GM12875 (cell line): ENCODE measurements at regions not wholly inside any gene's neighbourhood (a gene's known extent, or its start where the extent isn't known, plus 50 kb on each side); places are given as distances from the start of the nearest gene placed in this dataset.

ENCODE experiments used
- H3K4me3 ChIP-seq: one replicate; pipeline ENCODE4 v1.5.1; 2011; ENCODE audit warnings: low read depth, low read length, control low read depth
- TF ChIP-seq, protein P1 (sequence below): IDR thresholded peaks from 2 replicates; pipeline ENCODE4 v1.5.1; 2011; ENCODE audit warnings: low read depth, mild to moderate bottlenecking, control low read depth, inconsistent platforms, low read length, moderate library complexity, borderline replicate concordance; ENCODE audit not compliant: insufficient read depth

GRCh38 chr6:140366991-140367390 is 992.5 kb upstream of the CITED2 start:
- H3K4me3 ChIP-seq, result no peak overlapping the region
- TF ChIP-seq, protein P1, sequence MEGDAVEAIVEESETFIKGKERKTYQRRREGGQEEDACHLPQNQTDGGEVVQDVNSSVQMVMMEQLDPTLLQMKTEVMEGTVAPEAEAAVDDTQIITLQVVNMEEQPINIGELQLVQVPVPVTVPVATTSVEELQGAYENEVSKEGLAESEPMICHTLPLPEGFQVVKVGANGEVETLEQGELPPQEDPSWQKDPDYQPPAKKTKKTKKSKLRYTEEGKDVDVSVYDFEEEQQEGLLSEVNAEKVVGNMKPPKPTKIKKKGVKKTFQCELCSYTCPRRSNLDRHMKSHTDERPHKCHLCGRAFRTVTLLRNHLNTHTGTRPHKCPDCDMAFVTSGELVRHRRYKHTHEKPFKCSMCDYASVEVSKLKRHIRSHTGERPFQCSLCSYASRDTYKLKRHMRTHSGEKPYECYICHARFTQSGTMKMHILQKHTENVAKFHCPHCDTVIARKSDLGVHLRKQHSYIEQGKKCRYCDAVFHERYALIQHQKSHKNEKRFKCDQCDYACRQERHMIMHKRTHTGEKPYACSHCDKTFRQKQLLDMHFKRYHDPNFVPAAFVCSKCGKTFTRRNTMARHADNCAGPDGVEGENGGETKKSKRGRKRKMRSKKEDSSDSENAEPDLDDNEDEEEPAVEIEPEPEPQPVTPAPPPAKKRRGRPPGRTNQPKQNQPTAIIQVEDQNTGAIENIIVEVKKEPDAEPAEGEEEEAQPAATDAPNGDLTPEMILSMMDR, result no peak

DNA sequence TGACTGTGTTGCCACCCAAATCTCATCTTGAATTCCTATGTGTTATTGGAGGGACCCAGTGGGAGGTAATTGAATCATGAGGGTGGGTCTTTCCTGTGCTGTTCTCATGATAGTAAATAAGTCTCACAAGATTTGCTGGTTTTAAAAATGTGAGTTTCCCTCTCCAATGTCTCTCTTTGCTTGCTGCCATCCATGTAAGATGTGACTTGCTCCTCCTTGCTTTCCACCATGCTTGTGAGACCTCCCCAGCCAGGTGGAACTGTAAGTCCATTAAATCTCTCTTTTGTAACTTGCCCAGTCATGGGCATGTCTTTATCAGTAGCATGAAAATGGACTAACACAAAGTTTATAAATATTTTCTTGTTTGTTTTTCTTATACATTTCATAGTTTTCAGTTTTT is 990.5 kb upstream of the CITED2 start:
- TF ChIP-seq, protein P1, result no peak
- H3K4me3 ChIP-seq, result no peak overlapping the region

DNA sequence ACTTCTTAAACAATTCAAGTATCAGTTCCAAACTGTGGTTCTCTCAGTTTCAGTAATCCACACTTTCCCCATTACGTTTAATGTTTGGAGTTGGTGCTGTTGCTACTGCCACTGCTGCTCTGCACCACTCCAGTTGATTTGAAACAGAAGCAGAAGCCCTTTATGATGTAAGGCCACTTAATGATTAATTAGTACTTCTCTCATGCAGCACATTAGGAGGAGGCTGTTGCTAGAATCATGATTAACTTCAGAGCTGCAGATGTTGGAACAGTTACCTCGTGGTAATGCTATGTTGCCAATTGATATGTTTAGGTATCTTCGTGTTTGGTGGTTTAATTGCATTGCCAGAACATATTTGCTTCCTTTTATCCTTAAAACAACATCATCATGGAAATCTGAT is 986.2 kb upstream of the CITED2 start:
- TF ChIP-seq, protein P1, result no peak
- no peak overlapping the region for H3K4me3 ChIP-seq

DNA sequence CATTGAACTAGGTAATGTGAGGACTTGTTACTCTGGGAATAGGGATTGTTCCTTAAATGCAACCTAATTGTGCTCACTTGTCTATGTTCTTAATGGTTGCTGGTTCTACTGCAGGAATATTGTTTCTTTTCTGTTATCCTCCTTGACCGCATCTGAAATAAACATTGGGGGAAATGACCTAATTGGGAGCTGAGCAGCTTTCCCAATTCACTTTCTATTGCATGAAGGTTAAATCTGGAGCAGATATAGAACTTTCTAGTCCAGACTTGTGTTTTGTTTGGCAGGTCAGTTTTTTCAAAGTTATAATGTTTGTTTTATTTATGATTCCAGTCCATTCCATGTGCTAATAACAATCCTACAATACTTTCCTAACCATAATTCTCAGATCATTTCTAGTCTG is 981.0 kb upstream of the CITED2 start:
- TF ChIP-seq, protein P1, result no peak
- no peak overlapping the region for H3K4me3 ChIP-seq

DNA sequence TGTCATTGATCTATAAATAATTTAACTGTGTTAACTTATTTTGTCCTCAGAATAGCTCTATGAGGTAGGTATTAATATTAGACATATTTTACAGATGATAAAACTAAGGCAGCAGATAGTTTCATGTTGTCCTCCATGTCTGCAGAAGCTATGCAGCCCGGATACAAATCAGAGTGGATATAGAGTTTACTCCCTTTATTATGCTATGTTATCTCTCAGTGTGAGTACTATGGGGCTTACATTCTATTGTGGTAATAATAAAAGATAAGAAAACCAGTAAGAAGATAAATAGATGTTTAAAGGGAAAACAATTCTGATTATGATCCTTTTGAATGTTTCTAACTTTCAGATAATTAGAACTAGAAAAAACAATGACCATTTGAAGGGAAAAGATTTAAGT is 979.8 kb upstream of the CITED2 start:
- no peak overlapping the region for H3K4me3 ChIP-seq
- TF ChIP-seq, protein P1, result no peak

- TF ChIP-seq, protein P1, result no peak
- no peak overlapping the region for H3K4me3 ChIP-seq
Observed at GRCh38 chr6:140353536-140353935, 979.1 kb upstream of the CITED2 start.

DNA sequence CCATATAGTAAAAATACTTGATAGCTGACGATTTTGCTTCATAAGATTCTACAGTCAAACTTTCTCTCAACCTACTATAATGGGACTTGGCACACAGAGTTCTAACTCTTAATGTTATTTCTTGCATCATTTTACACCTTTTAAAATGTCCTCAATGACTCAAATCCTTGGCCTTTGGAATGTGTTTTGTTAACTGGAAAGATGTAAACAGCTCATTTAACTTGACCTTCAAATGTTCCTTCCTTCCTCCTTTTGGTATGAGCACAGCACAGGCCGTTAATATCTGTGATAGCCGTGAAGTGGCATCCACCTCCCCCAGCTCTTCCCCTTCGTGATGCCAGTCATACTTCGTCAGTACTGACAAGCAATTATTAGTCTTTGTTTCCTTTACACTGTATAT is 972.0 kb upstream of the CITED2 start:
- H3K4me3 ChIP-seq, result no peak overlapping the region
- TF ChIP-seq, protein P1, result no peak
